A549 (cell line): ENCODE measurements at regions not wholly inside any gene's neighbourhood (a gene's known extent, or its start where the extent isn't known, plus 50 kb on each side); places are given as distances from the start of the nearest gene placed in this dataset.

Experiments used
- EHMT2 ChIP-seq: fragments of 200-600 bp; sonication (generic); IDR thresholded peaks from 2 replicates; pipeline ENCODE4 v1.6.1; 2016; ENCODE audit warnings: antibody characterized with exemption, low read depth, mild to moderate bottlenecking, moderate library complexity
- EP300 ChIP-seq, 2 experiments: fragments of >200 bp; sonication (Bioruptor Twin); formaldehyde crosslinking; IDR thresholded peaks; 2 replicates in 1 of 2; 3 replicates in 1 of 2; pipeline ENCODE4 v1.6.1; 2016 to 2017
- POLR2A ChIP-seq: IDR thresholded peaks from 2 replicates; pipeline ENCODE4 v1.6.1; 2012; ENCODE audit warnings: mild to moderate bottlenecking, low read length
- RAD21 ChIP-seq, 2 experiments: fragments of >200 bp in 1 of 2; sonication (Bioruptor Twin) in 1 of 2; formaldehyde crosslinking in 1 of 2; IDR thresholded peaks in 1 of 2; conservative IDR thresholded peaks in 1 of 2; 2 replicates in 1 of 2; 3 replicates in 1 of 2; pipeline ENCODE4 v1.6.1; 2012 to 2018; ENCODE audit warnings: inconsistent platforms in 1 of 2
- RCOR1 ChIP-seq: fragments of 150-350 bp; IDR thresholded peaks from 2 replicates; pipeline ENCODE4 v1.6.1; 2014; ENCODE audit warnings: antibody characterized with exemption, low read length, low read depth
- SMC3 ChIP-seq: fragments of >200 bp; sonication (Bioruptor Twin); formaldehyde crosslinking; IDR thresholded peaks from 3 replicates; pipeline ENCODE4 v1.6.1; 2018; ENCODE audit warnings: inconsistent platforms
- TF ChIP-seq, protein P1 (sequence below): fragments of >200 bp; sonication (Bioruptor Twin); formaldehyde crosslinking; IDR thresholded peaks from 3 replicates; pipeline ENCODE4 v1.5.1; 2016
- TF ChIP-seq, protein P2 (sequence below): fragments of 200-600 bp; sonication (generic); IDR thresholded peaks from 2 replicates; pipeline ENCODE4 v1.6.1; 2016; ENCODE audit warnings: antibody characterized with exemption, mild to moderate bottlenecking, moderate library complexity
- TF ChIP-seq, protein P3 (sequence below): fragments of 450-650 bp; IDR thresholded peaks from 2 replicates; pipeline ENCODE4 v1.6.1; 2014; ENCODE audit warnings: antibody characterized with exemption
- TF ChIP-seq, protein P4 (sequence below): fragments of 150-350 bp; IDR thresholded peaks from 2 replicates; pipeline ENCODE4 v1.6.1; 2014; ENCODE audit warnings: low read depth, mild to moderate bottlenecking, low read length

DNA sequence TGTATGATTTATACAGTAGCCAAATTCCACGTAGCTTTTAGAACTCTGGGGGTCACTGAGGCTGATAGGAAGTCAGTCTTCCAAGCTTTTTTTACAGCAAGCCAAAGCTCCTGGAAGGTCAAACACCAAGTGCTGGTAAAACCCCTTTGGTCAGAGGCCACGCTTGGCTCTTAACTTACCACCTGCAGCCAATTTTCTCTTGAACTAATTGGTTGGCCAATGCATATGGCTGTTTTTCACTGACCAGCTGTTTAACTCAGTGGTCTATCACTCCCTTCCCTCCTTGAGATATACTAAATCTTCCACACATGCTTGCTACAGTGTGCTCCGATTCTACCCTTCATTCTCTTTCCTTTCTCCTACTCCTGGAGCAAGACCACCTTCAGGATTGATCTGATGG is 116.0 kb downstream of the FAR1 start:
- TF ChIP-seq, protein P1, sequence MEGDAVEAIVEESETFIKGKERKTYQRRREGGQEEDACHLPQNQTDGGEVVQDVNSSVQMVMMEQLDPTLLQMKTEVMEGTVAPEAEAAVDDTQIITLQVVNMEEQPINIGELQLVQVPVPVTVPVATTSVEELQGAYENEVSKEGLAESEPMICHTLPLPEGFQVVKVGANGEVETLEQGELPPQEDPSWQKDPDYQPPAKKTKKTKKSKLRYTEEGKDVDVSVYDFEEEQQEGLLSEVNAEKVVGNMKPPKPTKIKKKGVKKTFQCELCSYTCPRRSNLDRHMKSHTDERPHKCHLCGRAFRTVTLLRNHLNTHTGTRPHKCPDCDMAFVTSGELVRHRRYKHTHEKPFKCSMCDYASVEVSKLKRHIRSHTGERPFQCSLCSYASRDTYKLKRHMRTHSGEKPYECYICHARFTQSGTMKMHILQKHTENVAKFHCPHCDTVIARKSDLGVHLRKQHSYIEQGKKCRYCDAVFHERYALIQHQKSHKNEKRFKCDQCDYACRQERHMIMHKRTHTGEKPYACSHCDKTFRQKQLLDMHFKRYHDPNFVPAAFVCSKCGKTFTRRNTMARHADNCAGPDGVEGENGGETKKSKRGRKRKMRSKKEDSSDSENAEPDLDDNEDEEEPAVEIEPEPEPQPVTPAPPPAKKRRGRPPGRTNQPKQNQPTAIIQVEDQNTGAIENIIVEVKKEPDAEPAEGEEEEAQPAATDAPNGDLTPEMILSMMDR = no peak
- TF ChIP-seq, protein P2, sequence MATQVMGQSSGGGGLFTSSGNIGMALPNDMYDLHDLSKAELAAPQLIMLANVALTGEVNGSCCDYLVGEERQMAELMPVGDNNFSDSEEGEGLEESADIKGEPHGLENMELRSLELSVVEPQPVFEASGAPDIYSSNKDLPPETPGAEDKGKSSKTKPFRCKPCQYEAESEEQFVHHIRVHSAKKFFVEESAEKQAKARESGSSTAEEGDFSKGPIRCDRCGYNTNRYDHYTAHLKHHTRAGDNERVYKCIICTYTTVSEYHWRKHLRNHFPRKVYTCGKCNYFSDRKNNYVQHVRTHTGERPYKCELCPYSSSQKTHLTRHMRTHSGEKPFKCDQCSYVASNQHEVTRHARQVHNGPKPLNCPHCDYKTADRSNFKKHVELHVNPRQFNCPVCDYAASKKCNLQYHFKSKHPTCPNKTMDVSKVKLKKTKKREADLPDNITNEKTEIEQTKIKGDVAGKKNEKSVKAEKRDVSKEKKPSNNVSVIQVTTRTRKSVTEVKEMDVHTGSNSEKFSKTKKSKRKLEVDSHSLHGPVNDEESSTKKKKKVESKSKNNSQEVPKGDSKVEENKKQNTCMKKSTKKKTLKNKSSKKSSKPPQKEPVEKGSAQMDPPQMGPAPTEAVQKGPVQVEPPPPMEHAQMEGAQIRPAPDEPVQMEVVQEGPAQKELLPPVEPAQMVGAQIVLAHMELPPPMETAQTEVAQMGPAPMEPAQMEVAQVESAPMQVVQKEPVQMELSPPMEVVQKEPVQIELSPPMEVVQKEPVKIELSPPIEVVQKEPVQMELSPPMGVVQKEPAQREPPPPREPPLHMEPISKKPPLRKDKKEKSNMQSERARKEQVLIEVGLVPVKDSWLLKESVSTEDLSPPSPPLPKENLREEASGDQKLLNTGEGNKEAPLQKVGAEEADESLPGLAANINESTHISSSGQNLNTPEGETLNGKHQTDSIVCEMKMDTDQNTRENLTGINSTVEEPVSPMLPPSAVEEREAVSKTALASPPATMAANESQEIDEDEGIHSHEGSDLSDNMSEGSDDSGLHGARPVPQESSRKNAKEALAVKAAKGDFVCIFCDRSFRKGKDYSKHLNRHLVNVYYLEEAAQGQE = no peak
- TF ChIP-seq, protein P3, sequence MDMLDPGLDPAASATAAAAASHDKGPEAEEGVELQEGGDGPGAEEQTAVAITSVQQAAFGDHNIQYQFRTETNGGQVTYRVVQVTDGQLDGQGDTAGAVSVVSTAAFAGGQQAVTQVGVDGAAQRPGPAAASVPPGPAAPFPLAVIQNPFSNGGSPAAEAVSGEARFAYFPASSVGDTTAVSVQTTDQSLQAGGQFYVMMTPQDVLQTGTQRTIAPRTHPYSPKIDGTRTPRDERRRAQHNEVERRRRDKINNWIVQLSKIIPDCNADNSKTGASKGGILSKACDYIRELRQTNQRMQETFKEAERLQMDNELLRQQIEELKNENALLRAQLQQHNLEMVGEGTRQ = no peak
- TF ChIP-seq RAD21 (conservative IDR thresholded peaks at IDR 0.05 in 1 of 2, IDR thresholded peaks at IDR 0.05 in 1 of 2) (no peak), POLR2A (no peak), EHMT2 (no peak), EP300 (IDR thresholded peaks at IDR 0.05) (no peak), SMC3 (no peak), RCOR1 (no peak)
- TF ChIP-seq, protein P4, sequence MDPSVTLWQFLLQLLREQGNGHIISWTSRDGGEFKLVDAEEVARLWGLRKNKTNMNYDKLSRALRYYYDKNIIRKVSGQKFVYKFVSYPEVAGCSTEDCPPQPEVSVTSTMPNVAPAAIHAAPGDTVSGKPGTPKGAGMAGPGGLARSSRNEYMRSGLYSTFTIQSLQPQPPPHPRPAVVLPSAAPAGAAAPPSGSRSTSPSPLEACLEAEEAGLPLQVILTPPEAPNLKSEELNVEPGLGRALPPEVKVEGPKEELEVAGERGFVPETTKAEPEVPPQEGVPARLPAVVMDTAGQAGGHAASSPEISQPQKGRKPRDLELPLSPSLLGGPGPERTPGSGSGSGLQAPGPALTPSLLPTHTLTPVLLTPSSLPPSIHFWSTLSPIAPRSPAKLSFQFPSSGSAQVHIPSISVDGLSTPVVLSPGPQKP = no peak
